Endothelial cell (in vitro differentiated cells): ENCODE measurements at regions not wholly inside any gene's neighbourhood (a gene's known extent, or its start where the extent isn't known, plus 50 kb on each side); places are given as distances from the start of the nearest gene placed in this dataset.
A peak's percentile ranks its signal among the peaks of the same experiment; 100 is the strongest.

Experiments
- DNase-seq: peaks from one replicate; pipeline ENCODE4 v3.0.0; 2021; ENCODE audit warnings: low spot score
- H3K27ac Mint-ChIP-seq: one replicate; pipeline ENCODE4 v1.8.0; 2021; ENCODE audit warnings: mixed read lengths, inconsistent platforms; ENCODE audit not compliant: unreplicated experiment
- H3K27me3 Mint-ChIP-seq: one replicate; pipeline ENCODE4 v1.8.0; 2021; ENCODE audit warnings: mild to moderate bottlenecking, moderate library complexity, mixed read lengths, inconsistent platforms; ENCODE audit not compliant: unreplicated experiment
- H3K36me3 Mint-ChIP-seq: one replicate; pipeline ENCODE4 v1.8.0; 2021; ENCODE audit warnings: mild to moderate bottlenecking, low read depth, mixed read lengths, inconsistent platforms; ENCODE audit not compliant: unreplicated experiment
- H3K4me1 Mint-ChIP-seq: one replicate; pipeline ENCODE4 v1.8.0; 2021; ENCODE audit warnings: mild to moderate bottlenecking, mixed read lengths, inconsistent platforms; ENCODE audit not compliant: unreplicated experiment
- H3K4me3 Mint-ChIP-seq: one replicate; pipeline ENCODE4 v1.8.0; 2021; ENCODE audit warnings: mild to moderate bottlenecking, mixed read lengths, inconsistent platforms; ENCODE audit not compliant: unreplicated experiment
- H3K9me3 Mint-ChIP-seq: one replicate; pipeline ENCODE4 v1.8.0; 2021; ENCODE audit warnings: mixed read lengths, inconsistent platforms; ENCODE audit not compliant: unreplicated experiment
- TF ChIP-seq, protein P1 (sequence below): fragments of 200-600 bp; sonication (generic); IDR thresholded peaks from one replicate; pipeline ENCODE4 v1.5.0; 2021; ENCODE audit warnings: antibody characterized with exemption; ENCODE audit not compliant: unreplicated experiment

DNA sequence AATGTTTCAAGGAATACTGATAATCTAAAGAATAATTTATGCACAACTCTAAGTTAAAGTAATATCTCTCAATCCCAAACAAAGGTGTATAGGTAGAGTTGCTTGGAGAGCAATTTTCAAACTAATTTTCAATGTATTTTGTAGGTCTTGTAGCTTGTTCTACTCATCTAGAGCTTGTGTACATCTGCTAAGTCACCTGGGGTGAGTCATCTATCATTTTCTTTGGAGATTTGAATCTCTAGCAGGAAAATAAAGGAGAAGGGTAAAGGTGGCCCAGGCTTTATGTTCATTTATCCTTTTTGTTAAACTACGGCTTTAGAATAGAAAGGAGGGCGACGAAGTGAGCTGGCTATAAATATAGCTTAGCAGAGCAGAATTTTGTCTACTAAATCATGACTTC lies 76.8 kb upstream of the THUMPD2 start:
- no peak overlapping the region for H3K4me3 Mint-ChIP-seq
- no peak for DNase-seq
- H3K36me3 Mint-ChIP-seq, result no peaks in the 10 kb centered on the region
- peak overlapping the region; percentile 9 for H3K27ac Mint-ChIP-seq
- H3K9me3 Mint-ChIP-seq, result no peaks in the 10 kb centered on the region
- H3K4me1 Mint-ChIP-seq, result peaks cover 12% of the 10 kb centered on the region
- no peaks in the 10 kb centered on the region for H3K27me3 Mint-ChIP-seq
- TF ChIP-seq, protein P1, sequence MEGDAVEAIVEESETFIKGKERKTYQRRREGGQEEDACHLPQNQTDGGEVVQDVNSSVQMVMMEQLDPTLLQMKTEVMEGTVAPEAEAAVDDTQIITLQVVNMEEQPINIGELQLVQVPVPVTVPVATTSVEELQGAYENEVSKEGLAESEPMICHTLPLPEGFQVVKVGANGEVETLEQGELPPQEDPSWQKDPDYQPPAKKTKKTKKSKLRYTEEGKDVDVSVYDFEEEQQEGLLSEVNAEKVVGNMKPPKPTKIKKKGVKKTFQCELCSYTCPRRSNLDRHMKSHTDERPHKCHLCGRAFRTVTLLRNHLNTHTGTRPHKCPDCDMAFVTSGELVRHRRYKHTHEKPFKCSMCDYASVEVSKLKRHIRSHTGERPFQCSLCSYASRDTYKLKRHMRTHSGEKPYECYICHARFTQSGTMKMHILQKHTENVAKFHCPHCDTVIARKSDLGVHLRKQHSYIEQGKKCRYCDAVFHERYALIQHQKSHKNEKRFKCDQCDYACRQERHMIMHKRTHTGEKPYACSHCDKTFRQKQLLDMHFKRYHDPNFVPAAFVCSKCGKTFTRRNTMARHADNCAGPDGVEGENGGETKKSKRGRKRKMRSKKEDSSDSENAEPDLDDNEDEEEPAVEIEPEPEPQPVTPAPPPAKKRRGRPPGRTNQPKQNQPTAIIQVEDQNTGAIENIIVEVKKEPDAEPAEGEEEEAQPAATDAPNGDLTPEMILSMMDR, result no peak

DNA sequence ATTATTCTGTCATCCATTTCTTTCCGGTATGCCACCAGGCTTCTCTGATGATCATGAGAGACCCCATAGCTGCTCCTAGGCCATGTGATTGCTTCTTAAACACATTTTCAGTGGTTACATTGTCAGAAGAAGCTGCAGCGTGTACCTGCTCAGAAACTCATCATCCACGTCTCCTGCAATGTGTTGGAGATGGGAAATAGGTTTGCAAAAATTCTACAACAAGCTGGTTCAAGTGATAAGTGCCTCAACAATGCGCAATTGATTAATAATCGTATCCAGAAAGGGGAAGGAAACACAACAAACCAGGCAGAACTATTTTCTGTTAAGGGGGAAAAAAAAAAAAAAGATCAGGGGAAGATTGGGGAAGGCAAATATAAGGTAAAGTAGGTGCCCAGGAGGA lies 75.7 kb upstream of the THUMPD2 start:
- Mint-ChIP-seq H3K4me3 (no peak overlapping the region), H3K27me3 (no peaks in the 10 kb centered on the region), H3K36me3 (no peaks in the 10 kb centered on the region), H3K4me1 (peaks cover 17% of the 10 kb centered on the region), H3K27ac (no peak overlapping the region), H3K9me3 (no peaks in the 10 kb centered on the region)
- TF ChIP-seq, protein P1, result no peak
- DNase-seq, result no peak

DNA sequence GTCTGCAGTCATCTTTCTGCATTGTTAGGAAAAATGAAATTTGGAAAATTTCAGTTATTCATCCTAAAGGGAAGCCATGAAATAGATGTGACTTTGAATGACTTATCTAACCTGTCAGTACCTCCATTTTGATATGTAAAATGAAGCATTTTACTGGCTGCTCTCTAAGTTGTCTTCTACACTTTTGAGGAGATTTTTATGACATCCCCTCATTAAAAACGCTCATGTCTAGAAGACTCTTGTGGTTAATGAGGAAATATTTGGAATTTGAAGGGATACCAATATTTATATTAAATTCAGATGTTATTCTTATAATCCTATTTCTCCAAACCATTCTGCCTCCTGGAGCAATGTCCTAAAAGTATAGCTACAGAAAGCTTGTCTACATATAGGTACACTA lies 73.8 kb upstream of the THUMPD2 start:
- Mint-ChIP-seq H3K4me1 (peaks cover 17% of the 10 kb centered on the region), H3K27ac (no peak overlapping the region), H3K27me3 (no peaks in the 10 kb centered on the region), H3K4me3 (no peak overlapping the region), H3K9me3 (no peaks in the 10 kb centered on the region), H3K36me3 (no peaks in the 10 kb centered on the region)
- DNase-seq, result no peak
- TF ChIP-seq, protein P1, result no peak

DNA sequence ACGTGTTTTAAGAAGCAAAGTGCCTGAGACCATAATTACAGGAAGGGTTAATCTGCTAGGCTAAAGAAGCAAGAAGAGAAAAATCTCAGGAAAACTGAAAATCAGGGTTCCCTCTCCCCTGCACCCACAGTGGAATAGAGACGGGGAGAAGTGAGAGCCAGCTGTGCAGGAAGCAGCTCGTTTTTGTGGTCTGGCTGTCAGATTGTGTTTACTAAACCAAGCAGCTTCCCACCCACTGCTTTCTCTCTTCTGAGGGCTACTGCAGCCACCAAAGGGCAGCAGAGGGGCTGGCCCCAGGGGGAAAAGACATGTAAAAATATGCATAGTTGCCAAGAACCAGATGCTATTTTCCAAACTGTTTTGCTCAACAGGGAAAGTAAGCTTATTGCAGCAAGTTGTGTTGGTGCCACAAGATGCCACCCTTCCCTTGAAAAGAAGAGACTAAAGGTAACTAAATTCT lies 72.6 kb upstream of the THUMPD2 start:
- H3K4me1 Mint-ChIP-seq, result peaks cover 17% of the 10 kb centered on the region
- no peaks in the 10 kb centered on the region for H3K36me3 Mint-ChIP-seq
- no peak overlapping the region for H3K27ac Mint-ChIP-seq
- no peak overlapping the region for H3K4me3 Mint-ChIP-seq
- DNase-seq, result no peak
- no peaks in the 10 kb centered on the region for H3K27me3 Mint-ChIP-seq
- no peaks in the 10 kb centered on the region for H3K9me3 Mint-ChIP-seq
- TF ChIP-seq, protein P1, result no peak

DNA sequence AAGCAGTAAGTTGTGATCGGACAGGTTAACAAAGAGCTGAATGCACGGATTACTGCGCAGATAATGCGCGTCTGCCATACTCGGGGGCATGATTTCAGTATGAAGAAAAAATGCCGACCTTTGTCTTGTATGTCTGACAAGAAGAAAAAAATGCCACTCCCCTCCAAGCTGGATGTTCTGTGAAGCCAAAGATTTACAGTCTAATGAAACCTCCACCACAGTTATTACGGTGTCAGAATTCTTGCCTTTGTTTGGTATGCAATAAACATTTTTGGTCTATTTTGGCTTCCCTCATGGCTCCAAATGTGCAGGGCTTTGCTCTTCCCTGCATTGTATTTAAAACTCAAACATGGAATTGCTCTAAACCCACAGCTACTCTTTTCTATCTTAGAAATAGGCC lies 72.2 kb upstream of the THUMPD2 start:
- DNase-seq, result no peak
- H3K4me1 Mint-ChIP-seq, result peaks cover 17% of the 10 kb centered on the region
- TF ChIP-seq, protein P1, result no peak
- no peak overlapping the region for H3K27ac Mint-ChIP-seq
- H3K4me3 Mint-ChIP-seq, result no peak overlapping the region
- no peaks in the 10 kb centered on the region for H3K9me3 Mint-ChIP-seq
- H3K27me3 Mint-ChIP-seq, result no peaks in the 10 kb centered on the region
- no peaks in the 10 kb centered on the region for H3K36me3 Mint-ChIP-seq
